Mucosa of descending colon (tissue), 3 donors: ENCODE measurements at regions not wholly inside any gene's neighbourhood (a gene's known extent, or its start where the extent isn't known, plus 50 kb on each side); places are given as distances from the start of the nearest gene placed in this dataset.

Source experiments
- ATAC-seq: fragments of 200-7000 bp; cut with Tn5 transposase; one replicate; pipeline ENCODE4 v1.9.1; 2020; ENCODE audit warnings: mild to moderate bottlenecking, moderate library complexity
- DNase-seq, 3 donors: peaks; one replicate each; pipeline ENCODE4 v3.0.0-alpha.2; 2020
- H3K36me3 ChIP-seq: fragments of 200-600 bp; one replicate; pipeline ENCODE4 v1.8.0; 2021; ENCODE audit warnings: low read depth, mild to moderate bottlenecking
- H3K4me1 ChIP-seq: fragments of 200-600 bp; one replicate; pipeline ENCODE4 v1.8.0; 2021; ENCODE audit warnings: low read depth, mild to moderate bottlenecking
- H3K4me3 ChIP-seq: fragments of 200-600 bp; one replicate; pipeline ENCODE4 v1.8.0; 2021; ENCODE audit warnings: mild to moderate bottlenecking
- H3K9me3 ChIP-seq: fragments of 200-600 bp; one replicate; pipeline ENCODE4 v1.8.0; 2021; ENCODE audit warnings: mild to moderate bottlenecking
- intact Hi-C, 2 donors: fragments of 100-400 bp; cut with DNase I in 1 of 2; cut with micrococcal nuclease in 1 of 2; formaldehyde crosslinking; loops; one replicate each; pipeline versions ENCODE4 v1.11.0 to v1.11.1; 2022; cut with DNase I, micrococcal nuclease
- TF ChIP-seq, protein P1 (sequence below): fragments of 200-600 bp; IDR thresholded peaks from one replicate; pipeline ENCODE4 v1.8.0; 2022; ENCODE audit warnings: antibody characterized with exemption, mild to moderate bottlenecking
- donor health status: DM: no; HTN: no; CAD: no; lungs with moderate emphysema.
- donor health status: DM: no; HTN: no; CAD: no.
- donor health status: DM: no; HTN: yes; CAD: no.

DNA sequence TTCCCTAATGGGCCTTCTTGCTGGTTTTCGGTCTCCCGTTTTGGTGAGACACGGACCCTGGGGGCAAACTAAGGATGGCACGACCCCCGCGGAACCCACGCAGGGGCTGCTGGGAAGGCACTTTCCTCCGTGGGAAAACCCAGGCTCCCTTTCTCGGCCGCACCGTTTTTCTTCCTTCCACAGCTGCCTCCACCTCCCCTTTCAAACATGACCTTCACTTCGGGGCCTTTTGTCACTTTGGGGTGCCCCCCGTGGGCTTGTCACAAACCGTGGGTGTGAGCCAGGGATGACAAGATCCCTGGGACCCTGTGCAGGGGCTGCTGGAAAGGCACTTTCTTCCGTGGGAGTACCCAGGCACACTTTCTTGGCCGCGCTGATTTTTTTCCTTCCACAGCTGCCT, 268.7 kb downstream of the ALG10 start:
- Histone ChIP-seq H3K4me3 (no peak overlapping the region), H3K4me1 (no peaks in the 10 kb centered on the region), H3K36me3 (no peaks in the 10 kb centered on the region), H3K9me3 (peaks cover 98% of the 10 kb centered on the region)
- intact Hi-C loops, result no loop called here
- DNase-seq (peak in 1 of 3 donors; percentile 27), ATAC-seq (no peak)
- TF ChIP-seq, protein P1, sequence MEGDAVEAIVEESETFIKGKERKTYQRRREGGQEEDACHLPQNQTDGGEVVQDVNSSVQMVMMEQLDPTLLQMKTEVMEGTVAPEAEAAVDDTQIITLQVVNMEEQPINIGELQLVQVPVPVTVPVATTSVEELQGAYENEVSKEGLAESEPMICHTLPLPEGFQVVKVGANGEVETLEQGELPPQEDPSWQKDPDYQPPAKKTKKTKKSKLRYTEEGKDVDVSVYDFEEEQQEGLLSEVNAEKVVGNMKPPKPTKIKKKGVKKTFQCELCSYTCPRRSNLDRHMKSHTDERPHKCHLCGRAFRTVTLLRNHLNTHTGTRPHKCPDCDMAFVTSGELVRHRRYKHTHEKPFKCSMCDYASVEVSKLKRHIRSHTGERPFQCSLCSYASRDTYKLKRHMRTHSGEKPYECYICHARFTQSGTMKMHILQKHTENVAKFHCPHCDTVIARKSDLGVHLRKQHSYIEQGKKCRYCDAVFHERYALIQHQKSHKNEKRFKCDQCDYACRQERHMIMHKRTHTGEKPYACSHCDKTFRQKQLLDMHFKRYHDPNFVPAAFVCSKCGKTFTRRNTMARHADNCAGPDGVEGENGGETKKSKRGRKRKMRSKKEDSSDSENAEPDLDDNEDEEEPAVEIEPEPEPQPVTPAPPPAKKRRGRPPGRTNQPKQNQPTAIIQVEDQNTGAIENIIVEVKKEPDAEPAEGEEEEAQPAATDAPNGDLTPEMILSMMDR, result no peak

DNA sequence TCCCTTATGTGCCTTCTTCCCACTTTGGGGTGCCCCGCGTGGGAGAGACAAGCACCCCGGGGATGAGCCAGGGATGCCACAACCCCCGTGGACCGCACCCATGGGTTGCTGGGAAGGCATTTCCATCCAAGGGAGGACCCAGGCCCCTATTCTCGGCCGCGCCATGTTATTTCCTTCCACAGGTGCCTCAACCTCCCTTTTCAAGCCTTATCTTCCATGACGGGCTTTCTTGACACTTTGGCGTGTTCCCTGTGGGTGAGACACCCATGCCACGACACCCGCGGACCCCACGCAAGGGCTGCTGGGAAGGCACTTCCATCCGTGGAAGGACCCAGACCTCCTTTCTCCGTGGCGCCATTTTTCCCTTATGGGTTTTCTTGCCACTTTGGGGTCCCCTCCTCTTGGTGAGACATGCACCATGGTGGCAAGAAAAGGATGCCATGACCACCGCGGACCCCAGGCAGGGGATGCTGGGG, 269.2 kb downstream of the ALG10 start:
- TF ChIP-seq, protein P1, result no peak
- ATAC-seq (no peak), DNase-seq (peak in 2 of 3 donors; percentile 3 to 20)
- H3K9me3 ChIP-seq, result peaks cover 98% of the 10 kb centered on the region
- no peak overlapping the region for H3K4me3 ChIP-seq
- H3K4me1 ChIP-seq, result no peaks in the 10 kb centered on the region
- no peaks in the 10 kb centered on the region for H3K36me3 ChIP-seq
- intact Hi-C loops, result no loop called here

DNA sequence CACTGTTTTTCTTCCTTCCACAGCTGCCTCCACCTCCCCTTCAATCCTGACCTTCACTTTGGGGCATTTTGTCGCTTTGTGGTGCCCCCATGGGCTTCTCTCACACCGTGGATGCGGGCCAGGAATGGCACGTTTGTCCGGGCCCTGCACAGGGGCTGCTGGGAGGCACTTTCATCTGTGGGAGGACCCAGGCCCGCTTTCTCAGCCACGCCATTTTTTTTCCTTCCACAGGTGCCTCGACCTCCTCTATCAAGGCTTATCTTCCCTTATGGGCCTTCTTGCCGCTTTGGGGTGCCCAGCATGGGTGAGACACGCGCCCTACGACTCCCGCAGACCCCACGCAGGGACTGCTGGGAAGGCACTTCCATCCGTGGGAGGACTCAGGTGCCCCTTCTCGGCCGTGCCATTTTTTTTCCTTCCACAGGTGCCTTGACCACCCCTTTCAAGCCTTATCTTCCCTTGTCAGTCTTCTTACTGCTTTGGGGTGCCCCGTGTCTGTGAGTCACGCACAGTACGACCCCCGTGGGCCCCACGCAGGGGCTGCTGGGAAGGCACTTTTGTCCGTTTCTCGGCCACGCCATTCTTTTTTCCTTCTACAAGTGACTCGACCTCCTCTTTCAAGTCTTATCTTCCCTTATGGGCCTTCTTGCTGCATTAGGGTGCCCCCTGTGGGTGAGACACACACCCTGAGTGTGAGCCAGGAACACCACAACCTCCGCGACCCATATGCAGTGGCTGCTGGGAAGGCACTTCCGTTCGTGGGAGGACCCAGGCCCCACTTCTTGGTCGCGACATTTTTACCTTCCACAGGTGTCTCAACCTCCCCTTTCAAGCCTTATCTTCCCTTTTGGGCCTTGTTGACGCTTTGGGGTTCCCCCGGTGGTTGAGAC, 270.7 kb downstream of the ALG10 start:
- TF ChIP-seq, protein P1, result no peak
- Histone ChIP-seq H3K9me3 (peaks cover 97% of the 10 kb centered on the region), H3K36me3 (no peaks in the 10 kb centered on the region), H3K4me3 (no peak overlapping the region), H3K4me1 (no peaks in the 10 kb centered on the region)
- ATAC-seq (no peak), DNase-seq (peak in 2 of 3 donors; percentile 10 to 25)
- intact Hi-C loops, result no loop called here

DNA sequence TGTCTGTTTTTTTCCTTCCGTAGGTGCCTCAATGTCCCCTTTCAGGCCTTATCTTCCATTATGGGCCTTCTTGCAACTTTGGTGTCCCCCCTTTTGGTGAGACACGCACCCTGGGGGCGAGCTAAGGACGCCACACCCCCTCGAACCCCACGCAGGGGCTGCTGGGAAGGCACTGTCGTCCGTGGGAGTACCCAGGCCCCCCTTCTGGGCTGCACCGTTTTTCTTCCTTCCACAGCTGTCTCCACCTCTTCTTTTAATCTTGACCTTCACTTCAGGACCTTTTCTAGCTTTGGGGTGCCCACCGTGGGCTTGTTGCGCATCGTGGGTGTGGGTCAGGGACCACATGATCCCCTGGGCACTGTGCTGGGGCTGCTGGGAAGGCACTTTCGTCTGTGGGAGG, 271.8 kb downstream of the ALG10 start:
- Histone ChIP-seq H3K36me3 (no peaks in the 10 kb centered on the region), H3K4me3 (no peak overlapping the region), H3K9me3 (peaks cover 97% of the 10 kb centered on the region), H3K4me1 (no peaks in the 10 kb centered on the region)
- DNase-seq (peak in 2 of 3 donors; percentile 4 to 19), ATAC-seq (no peak)
- TF ChIP-seq, protein P1, result no peak
- intact Hi-C loops, result no loop called here

DNA sequence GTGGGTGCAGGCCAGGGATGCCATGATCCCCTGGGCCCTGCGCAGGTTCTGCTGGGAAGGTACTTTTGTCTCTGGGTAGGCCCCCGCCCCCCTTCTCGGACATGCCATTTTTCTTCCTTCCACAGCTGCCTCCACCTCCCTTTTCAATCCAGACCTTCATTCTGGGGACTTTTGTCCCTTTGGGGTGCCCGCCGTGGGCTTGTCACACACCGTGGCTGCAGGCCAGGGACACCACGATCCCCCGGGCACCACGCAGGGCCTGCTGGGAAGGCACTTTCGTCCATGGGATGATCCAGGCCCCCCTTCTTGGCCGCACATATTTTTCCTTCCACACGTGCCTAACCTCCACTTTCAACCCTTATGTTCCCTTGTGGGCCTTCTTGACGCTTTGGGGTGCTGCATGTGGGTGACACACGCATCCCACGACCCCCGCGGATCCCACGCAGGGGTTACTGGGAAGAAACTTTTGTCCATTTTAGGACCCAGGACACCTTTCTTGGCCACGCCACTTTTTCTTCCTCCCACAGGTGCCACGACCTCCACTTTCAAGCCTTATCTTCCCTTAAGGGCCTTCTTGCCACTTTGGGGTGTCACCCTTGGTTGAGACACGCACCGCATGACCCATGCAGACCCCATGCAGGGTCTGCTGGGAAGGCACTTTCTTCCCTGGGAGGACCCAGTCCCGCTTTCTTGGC, 272.5 kb downstream of the ALG10 start:
- DNase-seq (peak in 2 of 3 donors; percentile 4 to 22), ATAC-seq (no peak)
- Histone ChIP-seq H3K4me3 (no peak overlapping the region), H3K4me1 (no peaks in the 10 kb centered on the region), H3K9me3 (peaks cover 97% of the 10 kb centered on the region), H3K36me3 (no peaks in the 10 kb centered on the region)
- TF ChIP-seq, protein P1, result no peak
- intact Hi-C loops, result no loop called here
